SU-DHL-6 (cell line): ENCODE measurements at regions not wholly inside any gene's neighbourhood (a gene's known extent, or its start where the extent isn't known, plus 50 kb on each side); places are given as distances from the start of the nearest gene placed in this dataset.

Experiments
- CTCF ChIP-seq: fragments of 200-600 bp; sonication (generic); IDR thresholded peaks from one replicate; pipeline ENCODE4 v1.5.1; 2017; ENCODE audit warnings: antibody characterized with exemption, mild to moderate bottlenecking, low read length, moderate library complexity; ENCODE audit not compliant: insufficient read depth, poor library complexity, severe bottlenecking
- EZH2phosphoT487 ChIP-seq: fragments of 200-600 bp; sonication (generic), shearing (Covaris generic); conservative IDR thresholded peaks from 2 replicates; pipeline ENCODE4 v1.6.1; 2018; ENCODE audit warnings: mild to moderate bottlenecking, antibody characterized with exemption, low read length, moderate library complexity, mixed read lengths

- TF ChIP-seq CTCF (no peak), EZH2phosphoT487 (no peak)
Observed at GRCh38 chr20:48079028-48079427, 293.7 kb upstream of the SULF2 start.
